Pancreas (tissue), 10 donors: ENCODE measurements at regions not wholly inside any gene's neighbourhood (a gene's known extent, or its start where the extent isn't known, plus 50 kb on each side); places are given as distances from the start of the nearest gene placed in this dataset.

Source experiments
- ATAC-seq, 4 donors: fragments of 200-7000 bp; cut with Tn5 transposase; one replicate each; pipeline versions ENCODE4 v1.8.0 to v1.9.1; 2020; ENCODE audit warnings: mild to moderate bottlenecking in 4 of 4, moderate library complexity in 4 of 4
- DNase-seq, 6 donors: peaks; one replicate each; pipeline ENCODE4 v3.0.0-alpha.2; 2020
- FAIRE-seq: peaks from 2 replicates; lab custom pipeline; 2012; peaks lifted over from hg19 to GRCh38; lab: Jason Lieb, UNC
- H3K27ac ChIP-seq, 4 donors: fragments of 200-600 bp; sonication (generic); 1 replicate in 3 of 4; 2 replicates in 1 of 4; pipeline versions ENCODE4 v1.5.0 to v1.8.0; 2020
- H3K27me3 ChIP-seq, 4 donors: fragments of 200-600 bp; one replicate each; pipeline ENCODE4 v1.8.0; 2021
- H3K36me3 ChIP-seq, 3 donors: fragments of 200-600 bp; sonication (generic) in 1 of 3; one replicate each; pipeline versions ENCODE4 v1.5.0 to v1.8.0; 2020 to 2021
- H3K4me1 ChIP-seq, 3 donors: fragments of 200-600 bp; one replicate each; pipeline ENCODE4 v1.8.0; 2021
- H3K4me3 ChIP-seq, 4 donors: fragments of 200-600 bp; sonication (generic) in 2 of 4; one replicate each; pipeline versions ENCODE4 v1.5.0 to v1.8.0; 2020 to 2021
- H3K9me3 ChIP-seq, 4 donors: fragments of 200-600 bp; one replicate each; pipeline ENCODE4 v1.8.0; 2021
- CTCF ChIP-seq, 4 donors: fragments of 200-600 bp; sonication (generic) in 3 of 4; IDR thresholded peaks; one replicate each; pipeline versions ENCODE4 v1.5.0 to v1.8.0; 2021; ENCODE audit warnings: antibody characterized with exemption in 4 of 4
- WGBS, 2 donors: extraction: QIAGEN DNeasy Blood & Tissue Kit; methylation state at CpG; one replicate each; pipeline ENCODE4 v1.1.7; 2013; 5-methylcytosine and 5-hydroxymethylcytosine counted together
- intact Hi-C, 3 donors: fragments of 100-400 bp; cut with DNase I; formaldehyde crosslinking; loops; one replicate each; pipeline versions ENCODE4 v1.11.1 to v1.14.2; 2022
- donor health status: healthy with polysubstance abuse.
- donor health status: DM: no; HTN: no; CAD: no; lungs with moderate emphysema.
- donor health status: DM: no; HTN: no; CAD: no.
- donor health status: control.
- donor health status: control.
- donor health status: Bipolar disorder and iron deficiency.
- donor health status: DM: yes; HTN: yes; CAD: no.
- donor health status: DM: no; HTN: no; CAD: no.
- donor health status: DM: no; HTN: no; CAD: no.
- donor health status: DM: yes; HTN: yes; CAD: no.

- no peak for FAIRE-seq
- H3K36me3 ChIP-seq = no peaks in the 10 kb centered on the region
These were observed 320.6 kb downstream of the ETAA1 start for GRCh38 chr2:67717692-67718091.

GRCh38 chr2:67719351-67719750 is 322.2 kb downstream of the ETAA1 start:
- ATAC-seq (no peak), FAIRE-seq (no peak), DNase-seq (no peak)
- no peak for TF ChIP-seq CTCF (IDR thresholded peaks at IDR 0.05)
- H3K27ac ChIP-seq = no peak overlapping the region
- H3K9me3 ChIP-seq = no peaks in the 10 kb centered on the region
- H3K4me3 ChIP-seq = no peak overlapping the region
- no peaks in the 10 kb centered on the region for H3K4me1 ChIP-seq
- WGBS, 2 donors = 86 to 89% methylated on average over 2 of the region's 2 CpGs
- H3K36me3 ChIP-seq = no peaks in the 10 kb centered on the region
- no peaks in the 10 kb centered on the region for H3K27me3 ChIP-seq
- intact Hi-C loops = no loop called here

More at GRCh38 chr2:67717692-67718091, 320.6 kb downstream of the ETAA1 start:
- no peaks in the 10 kb centered on the region for H3K4me1 ChIP-seq
- DNase-seq (no peak), ATAC-seq (no peak)
- no peak overlapping the region for H3K4me3 ChIP-seq
- no peak for TF ChIP-seq CTCF (IDR thresholded peaks at IDR 0.05)
- H3K9me3 ChIP-seq = no peaks in the 10 kb centered on the region
- no peaks in the 10 kb centered on the region for H3K27me3 ChIP-seq
- no peak overlapping the region for H3K27ac ChIP-seq
- intact Hi-C loops = no loop called here

GRCh38 chr2:67721516-67721915 is 324.4 kb downstream of the ETAA1 start:
- no peak overlapping the region for H3K4me3 ChIP-seq
- no peak for DNase-seq
- H3K27me3 ChIP-seq = no peaks in the 10 kb centered on the region
- no peak for TF ChIP-seq CTCF (IDR thresholded peaks at IDR 0.05)
- intact Hi-C loops = no loop called here
- H3K9me3 ChIP-seq = no peaks in the 10 kb centered on the region
- FAIRE-seq = no peak
- H3K4me1 ChIP-seq = no peaks in the 10 kb centered on the region
- H3K27ac ChIP-seq = no peak overlapping the region
- no peaks in the 10 kb centered on the region for H3K36me3 ChIP-seq
- 68 to 82% methylated on average over 1 of the region's 1 CpG for WGBS, 2 donors
- no peak for ATAC-seq

GRCh38 chr2:67724261-67724660 is 327.1 kb downstream of the ETAA1 start:
- no peaks in the 10 kb centered on the region for H3K27me3 ChIP-seq
- no peak overlapping the region for H3K27ac ChIP-seq
- no peaks in the 10 kb centered on the region for H3K36me3 ChIP-seq
- H3K4me1 ChIP-seq = no peaks in the 10 kb centered on the region
- DNase-seq = no peak
- WGBS, 2 donors = 95 to 96% methylated on average over 2 of the region's 2 CpGs
- no peak overlapping the region for H3K4me3 ChIP-seq
- no peak for FAIRE-seq
- ATAC-seq = no peak
- H3K9me3 ChIP-seq = no peaks in the 10 kb centered on the region
- intact Hi-C loops = no loop called here
- TF ChIP-seq CTCF (IDR thresholded peaks at IDR 0.05) = no peak

GRCh38 chr2:67725731-67726130 is 328.6 kb downstream of the ETAA1 start:
- ATAC-seq (no peak), FAIRE-seq (no peak), DNase-seq (no peak)
- Histone ChIP-seq H3K36me3 (no peaks in the 10 kb centered on the region), H3K9me3 (no peaks in the 10 kb centered on the region), H3K4me3 (no peak overlapping the region), H3K27me3 (no peaks in the 10 kb centered on the region), H3K4me1 (no peaks in the 10 kb centered on the region), H3K27ac (no peak overlapping the region)
- no peak for TF ChIP-seq CTCF (IDR thresholded peaks at IDR 0.05)
- intact Hi-C loops = no loop called here
- WGBS, 2 donors = 54 to 69% methylated on average over 1 of the region's 1 CpG
